ENCODE measurements at regions not wholly inside any gene's neighbourhood (a gene's known extent, or its start where the extent isn't known, plus 50 kb on each side); places are given as distances from the start of the nearest gene placed in this dataset.

- no peaks in the 10 kb centered on the region for H3K27me3 ChIP-seq (ENCODE audit: control insufficient read depth, low read length)
- H3K4me2 ChIP-seq (ENCODE audit: low read length), result no peak overlapping the region
- H3K9me2 ChIP-seq (replicated peaks; ENCODE audit: control insufficient read depth, low read length), result no peaks in the 10 kb centered on the region
- no peaks in the 10 kb centered on the region for H3K4me1 ChIP-seq (ENCODE audit: control insufficient read depth, low read length)
- no peaks in the 10 kb centered on the region for H3K9me3 ChIP-seq (ENCODE audit: control insufficient read depth, insufficient read depth, low read length)
- H3K36me3 ChIP-seq (ENCODE audit: control insufficient read depth, low read length), result no peaks in the 10 kb centered on the region
- no peak overlapping the region for H3K4me3 ChIP-seq (ENCODE audit: low read length)
- H4K20me1 ChIP-seq (ENCODE audit: control insufficient read depth, insufficient read depth, low read depth, low read length), result no peaks in the 10 kb centered on the region
- H3K27ac ChIP-seq (ENCODE audit: low read depth, low read length), result no peak overlapping the region
- H3K79me2 ChIP-seq (ENCODE audit: control insufficient read depth, low read length), result no peaks in the 10 kb centered on the region
- no peaks in the 10 kb centered on the region for H3F3A ChIP-seq (ENCODE audit: control insufficient read depth, insufficient read depth)
- TF ChIP-seq EZH2phosphoT487 (IDR thresholded peaks at IDR 0.05; ENCODE audit: borderline replicate concordance, low read length), result no peak
- TF ChIP-seq, protein P1, sequence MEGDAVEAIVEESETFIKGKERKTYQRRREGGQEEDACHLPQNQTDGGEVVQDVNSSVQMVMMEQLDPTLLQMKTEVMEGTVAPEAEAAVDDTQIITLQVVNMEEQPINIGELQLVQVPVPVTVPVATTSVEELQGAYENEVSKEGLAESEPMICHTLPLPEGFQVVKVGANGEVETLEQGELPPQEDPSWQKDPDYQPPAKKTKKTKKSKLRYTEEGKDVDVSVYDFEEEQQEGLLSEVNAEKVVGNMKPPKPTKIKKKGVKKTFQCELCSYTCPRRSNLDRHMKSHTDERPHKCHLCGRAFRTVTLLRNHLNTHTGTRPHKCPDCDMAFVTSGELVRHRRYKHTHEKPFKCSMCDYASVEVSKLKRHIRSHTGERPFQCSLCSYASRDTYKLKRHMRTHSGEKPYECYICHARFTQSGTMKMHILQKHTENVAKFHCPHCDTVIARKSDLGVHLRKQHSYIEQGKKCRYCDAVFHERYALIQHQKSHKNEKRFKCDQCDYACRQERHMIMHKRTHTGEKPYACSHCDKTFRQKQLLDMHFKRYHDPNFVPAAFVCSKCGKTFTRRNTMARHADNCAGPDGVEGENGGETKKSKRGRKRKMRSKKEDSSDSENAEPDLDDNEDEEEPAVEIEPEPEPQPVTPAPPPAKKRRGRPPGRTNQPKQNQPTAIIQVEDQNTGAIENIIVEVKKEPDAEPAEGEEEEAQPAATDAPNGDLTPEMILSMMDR (IDR thresholded peaks at IDR 0.05; ENCODE audit: low read depth, low read length, poor library complexity, severe bottlenecking), result no peak
Measured at GRCh38 chr3:73718326-73719110, 93.8 kb upstream of the PDZRN3 start.

DNA sequence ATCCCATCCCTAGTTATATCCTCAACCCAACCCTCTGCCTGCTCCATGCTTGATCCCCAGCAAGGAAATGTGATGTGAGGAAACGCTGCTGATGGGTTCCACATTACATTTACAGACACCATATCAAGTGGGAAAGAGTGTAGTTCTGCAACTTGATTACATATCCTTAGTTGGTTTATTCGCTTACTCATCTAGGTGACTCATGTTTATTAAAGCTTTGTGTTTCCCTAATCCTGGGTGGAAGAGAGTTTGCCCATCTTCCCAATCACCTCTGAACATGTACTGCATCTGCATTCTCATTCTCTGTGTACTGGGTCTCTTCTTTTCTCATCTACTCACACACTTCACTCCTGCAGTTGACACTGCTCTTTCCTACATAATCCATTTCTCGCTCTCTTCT lies 91.7 kb upstream of the PDZRN3 start:
- Histone ChIP-seq H3K79me2 (ENCODE audit: control insufficient read depth, low read length) (no peaks in the 10 kb centered on the region), H3K4me2 (ENCODE audit: low read length) (no peak overlapping the region), H3K9me3 (ENCODE audit: control insufficient read depth, insufficient read depth, low read length) (no peaks in the 10 kb centered on the region), H4K20me1 (ENCODE audit: control insufficient read depth, insufficient read depth, low read depth, low read length) (no peaks in the 10 kb centered on the region), H3K4me3 (ENCODE audit: low read length) (no peak overlapping the region), H3K27ac (ENCODE audit: low read depth, low read length) (no peak overlapping the region), H3K27me3 (ENCODE audit: control insufficient read depth, low read length) (no peaks in the 10 kb centered on the region), H3K36me3 (ENCODE audit: control insufficient read depth, low read length) (no peaks in the 10 kb centered on the region), H3F3A (ENCODE audit: control insufficient read depth, insufficient read depth) (no peaks in the 10 kb centered on the region), H3K4me1 (ENCODE audit: control insufficient read depth, low read length) (no peaks in the 10 kb centered on the region), H3K9me2 (replicated peaks; ENCODE audit: control insufficient read depth, low read length) (no peaks in the 10 kb centered on the region)
- TF ChIP-seq, protein P1 (IDR thresholded peaks at IDR 0.05; ENCODE audit: low read depth, low read length, poor library complexity, severe bottlenecking), result no peak
- no peak for TF ChIP-seq EZH2phosphoT487 (IDR thresholded peaks at IDR 0.05; ENCODE audit: borderline replicate concordance, low read length)

GRCh38 chr3:73710340-73710739 lies 85.6 kb upstream of the PDZRN3 start:
- no peaks in the 10 kb centered on the region for H4K20me1 ChIP-seq (ENCODE audit: control insufficient read depth, insufficient read depth, low read depth, low read length)
- H3K9me3 ChIP-seq (ENCODE audit: control insufficient read depth, insufficient read depth, low read length), result no peaks in the 10 kb centered on the region
- H3K27me3 ChIP-seq (ENCODE audit: control insufficient read depth, low read length), result no peaks in the 10 kb centered on the region
- H3K27ac ChIP-seq (ENCODE audit: low read depth, low read length), result no peak overlapping the region
- H3K4me3 ChIP-seq (ENCODE audit: low read length), result no peak overlapping the region
- H3K9me2 ChIP-seq (replicated peaks; ENCODE audit: control insufficient read depth, low read length), result no peaks in the 10 kb centered on the region
- no peaks in the 10 kb centered on the region for H3K4me1 ChIP-seq (ENCODE audit: control insufficient read depth, low read length)
- H3F3A ChIP-seq (ENCODE audit: control insufficient read depth, insufficient read depth), result no peaks in the 10 kb centered on the region
- no peaks in the 10 kb centered on the region for H3K36me3 ChIP-seq (ENCODE audit: control insufficient read depth, low read length)
- no peak overlapping the region for H3K4me2 ChIP-seq (ENCODE audit: low read length)
- TF ChIP-seq EZH2phosphoT487 (IDR thresholded peaks at IDR 0.05; ENCODE audit: borderline replicate concordance, low read length), result no peak
- TF ChIP-seq, protein P1 (IDR thresholded peaks at IDR 0.05; ENCODE audit: low read depth, low read length, poor library complexity, severe bottlenecking), result no peak
- H3K79me2 ChIP-seq (ENCODE audit: control insufficient read depth, low read length), result no peaks in the 10 kb centered on the region
